ENCODE measurements at regions not wholly inside any gene's neighbourhood (a gene's known extent, or its start where the extent isn't known, plus 50 kb on each side); places are given as distances from the start of the nearest gene placed in this dataset.

DNA sequence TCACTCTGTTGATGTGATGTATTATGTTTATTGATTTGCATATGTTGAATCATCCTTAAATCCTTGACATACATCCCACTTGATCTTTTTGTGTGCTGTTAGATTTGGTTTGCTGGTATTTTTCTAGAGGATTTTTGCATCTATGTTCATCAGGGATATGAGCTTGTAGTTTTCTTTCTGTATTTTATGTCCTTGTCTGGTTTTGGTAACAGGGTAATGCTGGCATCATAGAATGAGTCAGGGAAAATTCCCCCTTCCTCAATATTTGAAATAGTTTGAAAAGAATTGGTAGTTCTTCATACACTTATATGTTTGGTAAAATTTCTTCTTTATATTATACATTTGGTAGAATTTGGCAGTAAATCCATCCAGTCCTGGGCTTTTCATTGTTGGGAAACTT is 89.4 kb upstream of the SLC13A1 start:
- no peak for TF ChIP-seq CTCF (IDR thresholded peaks at IDR 0.05)
- no peak for DNase-seq
- no peaks in the 10 kb centered on the region for H3K27me3 ChIP-seq (ENCODE audit: control insufficient read depth in 2 of 2, insufficient read depth in 2 of 2, low read length in 2 of 2)
- no peak overlapping the region for H2AFZ ChIP-seq (ENCODE audit: insufficient read depth, low read depth, low read length, poor library complexity, severe bottlenecking)
- Mint-ChIP-seq H3K36me3 (no peaks in the 10 kb centered on the region), H3K27me3 (ENCODE audit: low read depth in 3 of 3) (no peaks in the 10 kb centered on the region), H3K9me3 (peaks cover 0 to 5% (median 2%) of the 10 kb centered on the region in 7 donors), H3K27ac (no peak overlapping the region), H3K4me3 (no peak overlapping the region), H3K4me1 (no peaks in the 10 kb centered on the region)
- no peak overlapping the region for H3K4me2 ChIP-seq (replicated peaks; ENCODE audit: extremely low read depth, low read length, poor library complexity, severe bottlenecking)
- H3K4me3 ChIP-seq (replicated peaks in 1 of 3; ENCODE audit: low read depth in 2 of 3, low read length in 3 of 3), result no peak overlapping the region
- no peaks in the 10 kb centered on the region for H3K79me2 ChIP-seq (ENCODE audit: insufficient read depth, low read length)
- no peaks in the 10 kb centered on the region for H4K20me1 ChIP-seq (ENCODE audit: insufficient read depth, low read length)
- H3K36me3 ChIP-seq (replicated peaks in 1 of 2; ENCODE audit: control insufficient read depth in 1 of 2, insufficient read depth in 2 of 2, low read length in 2 of 2), result no peaks in the 10 kb centered on the region
- H3K27ac ChIP-seq (ENCODE audit: low read depth in 1 of 2, low read length in 2 of 2), result no peak overlapping the region
- intact Hi-C loops (cut with micrococcal nuclease), result no loop called here
- H3K4me1 ChIP-seq (ENCODE audit: control insufficient read depth in 1 of 2, insufficient read depth in 2 of 2, low read length in 2 of 2), result no peaks in the 10 kb centered on the region
- H3K9me3 ChIP-seq (replicated peaks in 1 of 2; ENCODE audit: control insufficient read depth in 1 of 2, insufficient read depth in 1 of 2, low read length in 2 of 2), result peaks cover 0 to under 1% of the 10 kb centered on the region in 2 donors
- H3K9ac ChIP-seq (ENCODE audit: insufficient read depth, low read length, poor library complexity, severe bottlenecking), result no peak overlapping the region

GRCh38 chr7:123285076-123285700 is 85.4 kb upstream of the SLC13A1 start:
- Histone ChIP-seq H3K4me3 (replicated peaks in 1 of 3; ENCODE audit: low read depth in 2 of 3, low read length in 3 of 3) (no peak overlapping the region), H3K79me2 (ENCODE audit: insufficient read depth, low read length) (no peaks in the 10 kb centered on the region), H3K27ac (ENCODE audit: low read depth in 1 of 2, low read length in 2 of 2) (no peak overlapping the region), H3K27me3 (ENCODE audit: control insufficient read depth in 2 of 2, insufficient read depth in 2 of 2, low read length in 2 of 2) (no peaks in the 10 kb centered on the region), H3K4me2 (replicated peaks; ENCODE audit: extremely low read depth, low read length, poor library complexity, severe bottlenecking) (no peak overlapping the region), H3K9ac (ENCODE audit: insufficient read depth, low read length, poor library complexity, severe bottlenecking) (no peak overlapping the region), H3K36me3 (replicated peaks in 1 of 2; ENCODE audit: control insufficient read depth in 1 of 2, insufficient read depth in 2 of 2, low read length in 2 of 2) (no peaks in the 10 kb centered on the region), H4K20me1 (ENCODE audit: insufficient read depth, low read length) (no peaks in the 10 kb centered on the region), H3K9me3 (replicated peaks in 1 of 2; ENCODE audit: control insufficient read depth in 1 of 2, insufficient read depth in 1 of 2, low read length in 2 of 2) (no peaks in the 10 kb centered on the region), H2AFZ (ENCODE audit: insufficient read depth, low read depth, low read length, poor library complexity, severe bottlenecking) (no peak overlapping the region), H3K4me1 (ENCODE audit: control insufficient read depth in 1 of 2, insufficient read depth in 2 of 2, low read length in 2 of 2) (no peaks in the 10 kb centered on the region)
- intact Hi-C loops (cut with micrococcal nuclease), result no loop called here
- DNase-seq, result no peak
- WGBS (ENCODE audit: insufficient coverage), result 14% methylated on average over 1 of the region's 7 CpGs
- Mint-ChIP-seq H3K27ac (no peak overlapping the region), H3K4me3 (no peak overlapping the region), H3K36me3 (no peaks in the 10 kb centered on the region), H3K27me3 (ENCODE audit: low read depth in 3 of 3) (no peaks in the 10 kb centered on the region), H3K4me1 (no peaks in the 10 kb centered on the region), H3K9me3 (peaks cover 0 to 5% (median 2%) of the 10 kb centered on the region in 7 donors)
- no peak for TF ChIP-seq CTCF (IDR thresholded peaks at IDR 0.05)

All from CD14-positive monocyte (primary cell).